Ovary (tissue), 7 donors: ENCODE measurements at regions not wholly inside any gene's neighbourhood (a gene's known extent, or its start where the extent isn't known, plus 50 kb on each side); places are given as distances from the start of the nearest gene placed in this dataset.
A peak's percentile ranks its signal among the peaks of the same experiment; 100 is the strongest.

ENCODE experiments used
- DNase-seq, 5 donors: peaks; one replicate each; pipeline ENCODE4 v3.0.0-alpha.2; 2019 to 2020
- H3K27ac ChIP-seq, 2 donors: fragments of 200-600 bp; one replicate each; pipeline versions ENCODE4 v1.5.1 to v1.8.0; 2019 to 2022
- H3K27me3 ChIP-seq: fragments of 200-600 bp; one replicate; pipeline ENCODE4 v1.8.0; 2022
- H3K36me3 ChIP-seq: fragments of 200-600 bp; sonication (generic); one replicate; pipeline ENCODE4 v1.5.1; 2019
- H3K4me1 ChIP-seq: one replicate; pipeline ENCODE4 v1.8.1; 2013; ENCODE audit warnings: mild to moderate bottlenecking, moderate library complexity; ENCODE audit not compliant: insufficient read depth
- H3K4me3 ChIP-seq: fragments of 200-600 bp; sonication (generic); one replicate; pipeline ENCODE4 v1.5.1; 2017
- H3K9me3 ChIP-seq, 2 donors: fragments of 200-600 bp in 1 of 2; sonication (generic) in 1 of 2; one replicate each; pipeline versions ENCODE4 v1.5.1 to v1.8.1; 2013 to 2019; ENCODE audit warnings: mild to moderate bottlenecking in 1 of 2, moderate library complexity in 1 of 2
- CTCF ChIP-seq, 3 donors: fragments of 450-650 bp in 2 of 3; fragments of 200-600 bp in 1 of 3; IDR thresholded peaks; one replicate each; pipeline versions ENCODE4 v1.5.1 to v1.8.0; 2016 to 2022; ENCODE audit warnings: antibody characterized with exemption in 3 of 3, mild to moderate bottlenecking in 1 of 3
- EP300 ChIP-seq: sonication (generic); formaldehyde crosslinking; IDR thresholded peaks from one replicate; pipeline ENCODE4 v1.6.1; 2017; ENCODE audit warnings: antibody characterized with exemption
- POLR2A ChIP-seq: fragments of 450-650 bp; IDR thresholded peaks from one replicate; pipeline ENCODE4 v1.6.1; 2017; ENCODE audit warnings: antibody characterized with exemption, mild to moderate bottlenecking, moderate library complexity
- WGBS, 3 donors: extraction: QIAGEN DNeasy Blood & Tissue Kit in 1 of 3; methylation state at CpG; one replicate each; pipeline versions ENCODE4 v1.1.5 to v1.1.7; 2013 to 2017; 5-methylcytosine and 5-hydroxymethylcytosine counted together
- intact Hi-C, 4 donors: fragments of 100-400 bp; cut with DNase I; formaldehyde crosslinking; loops; one replicate each; pipeline versions ENCODE4 v1.11.0 to v1.15.1; 2022 to 2023
- donor health status: DM: no; HTN: no; CAD: no; lungs with moderate emphysema.
- donor health status: DM: no; HTN: no; CAD: no.
- donor health status: Bipolar disorder and iron deficiency.
- donor health status: DM: no; HTN: no; CAD: no.
- donor health status: DM: yes; HTN: yes; CAD: no.

DNA sequence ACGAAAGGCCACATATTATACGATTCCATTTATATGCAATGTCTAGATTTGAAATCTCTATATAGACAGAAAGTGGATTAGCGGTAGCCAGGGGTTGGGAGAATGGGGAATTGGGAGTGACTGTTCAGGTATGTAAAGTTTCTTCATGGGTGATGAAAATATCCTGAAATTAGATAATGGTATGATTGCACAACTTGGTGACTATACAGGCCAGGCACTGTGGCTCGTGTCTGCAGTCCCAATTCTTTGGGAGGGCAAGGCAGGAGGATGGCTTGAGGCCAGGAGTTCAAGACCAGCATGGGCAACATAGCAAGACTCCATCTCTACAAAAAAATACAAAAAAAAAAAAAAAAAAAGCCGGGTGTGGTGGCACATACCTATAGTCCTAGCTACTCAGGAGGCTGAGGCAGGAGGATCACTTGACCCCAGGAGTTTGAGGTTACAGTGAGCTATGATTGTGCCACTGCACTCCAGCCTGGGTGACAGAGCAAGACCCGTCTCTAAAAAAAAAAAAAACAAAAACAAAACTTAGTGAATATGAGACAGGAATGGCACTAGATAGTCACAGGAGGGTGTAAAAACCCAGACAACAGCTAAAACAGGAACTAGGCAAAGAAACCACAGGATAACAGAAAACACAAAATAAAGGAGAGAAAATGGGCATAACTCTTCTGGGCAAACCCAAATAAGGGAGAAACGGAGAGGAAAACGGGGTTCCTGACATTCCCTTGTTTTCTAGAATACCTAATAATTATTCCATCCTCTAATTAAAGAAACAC is 72.1 kb upstream of the ZNF618 start:
- TF ChIP-seq CTCF (IDR thresholded peaks at IDR 0.05) (no peak), EP300 (no peak), POLR2A (no peak)
- Histone ChIP-seq H3K27ac (no peak overlapping the region), H3K4me1 (peaks cover 4% of the 10 kb centered on the region), H3K36me3 (no peaks in the 10 kb centered on the region), H3K9me3 (no peaks in the 10 kb centered on the region), H3K27me3 (no peaks in the 10 kb centered on the region), H3K4me3 (no peak overlapping the region)
- no peak for DNase-seq
- 80 to 84% (median 82%) methylated on average over 8 of the region's 8 CpGs for WGBS, 3 donors
- intact Hi-C loops = loop anchor here in 1 of 4 donors (10.0 kb wide), 1 partner anchor 71 kb away; the partner anchor contains the start of gene ZNF618

GRCh38 chr9:113805486-113806132 is 70.5 kb upstream of the ZNF618 start:
- Histone ChIP-seq H3K36me3 (no peaks in the 10 kb centered on the region), H3K27me3 (no peaks in the 10 kb centered on the region), H3K27ac (no peak overlapping the region), H3K9me3 (no peaks in the 10 kb centered on the region), H3K4me3 (no peak overlapping the region), H3K4me1 (peaks cover 4% of the 10 kb centered on the region)
- no peak for TF ChIP-seq POLR2A
- TF ChIP-seq CTCF (IDR thresholded peaks at IDR 0.05) = no peak
- no peak for TF ChIP-seq EP300
- no peak for DNase-seq
- intact Hi-C loops = loop anchor here (5.0 to 10.0 kb wide), 3 partner anchors 69 to 227 kb away; partner anchors contain the start of gene ZNF618 (in 4 of the 4)
- 79 to 81% (median 80%) methylated on average over 9 of the region's 9 CpGs for WGBS, 3 donors

DNA sequence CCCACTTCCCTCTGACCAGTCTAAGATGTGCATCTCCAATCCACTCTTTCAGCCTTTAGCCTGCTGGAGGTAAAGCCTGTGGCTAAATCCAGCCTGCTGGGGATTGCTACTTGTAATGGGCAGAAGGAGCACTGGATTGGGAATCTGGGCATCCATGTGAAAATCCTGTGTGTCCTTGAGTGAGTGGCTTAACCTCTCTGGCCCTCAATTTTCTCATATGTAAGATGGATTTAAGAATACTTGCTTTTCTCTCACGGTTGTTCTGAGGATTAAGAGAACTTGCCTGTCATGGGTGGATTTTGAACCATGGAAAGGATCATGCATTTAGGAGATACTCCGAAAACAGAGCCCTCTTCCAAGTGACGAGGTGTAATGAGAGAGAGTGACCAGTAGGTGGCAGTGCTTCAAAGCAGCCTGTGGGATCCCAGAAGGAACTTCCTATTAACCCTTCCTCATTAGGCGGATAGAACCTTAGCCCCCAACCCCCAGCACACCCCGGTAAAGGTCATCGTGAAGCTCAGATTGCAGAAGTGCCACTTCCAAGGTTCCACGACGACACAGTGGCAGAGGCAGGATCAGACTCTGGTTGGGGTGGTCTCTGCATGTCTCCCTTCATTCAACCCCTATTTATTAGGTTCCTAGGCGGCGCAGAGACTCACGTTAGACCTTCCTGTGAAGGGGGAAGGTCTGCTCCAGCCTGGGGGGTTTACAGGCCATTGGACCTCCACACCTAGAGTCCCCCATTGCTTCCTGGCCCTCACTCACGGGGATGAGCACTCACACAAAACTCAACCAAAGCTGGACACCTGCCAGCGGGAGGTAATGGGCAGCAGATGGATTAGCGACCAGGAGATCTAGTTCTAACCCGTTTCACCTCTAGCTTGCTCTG is 68.7 kb upstream of the ZNF618 start:
- DNase-seq = peak; percentile 37 to 67 (median 54)
- TF ChIP-seq CTCF (IDR thresholded peaks at IDR 0.05) = peak; percentile 67 to 86 (median 80)
- TF ChIP-seq POLR2A = no peak

More for the DNA sequence above, 68.7 kb upstream of the ZNF618 start:
- H3K9me3 ChIP-seq = no peaks in the 10 kb centered on the region
- H3K27me3 ChIP-seq = no peaks in the 10 kb centered on the region
- H3K4me3 ChIP-seq = no peak overlapping the region
- intact Hi-C loops = loop anchor here (5.0 to 10.0 kb wide), 3 partner anchors 67 to 225 kb away; partner anchors contain the start of gene ZNF618 (in 4 of the 4)
- H3K4me1 ChIP-seq = peaks cover 4% of the 10 kb centered on the region
- no peak overlapping the region for H3K27ac ChIP-seq
- 9 to 10% (median 9%) methylated on average over 14 to 15 of the region's 15 CpGs for WGBS, 3 donors
- no peaks in the 10 kb centered on the region for H3K36me3 ChIP-seq
